EL (cell line): ENCODE measurements at regions not wholly inside any gene's neighbourhood (a gene's known extent, or its start where the extent isn't known, plus 50 kb on each side); places are given as distances from the start of the nearest gene placed in this dataset.

ENCODE experiments used
- DNase-seq: peaks from one replicate; pipeline ENCODE4 v3.0.0-alpha.2; 2016

- DNase-seq = peak; percentile 72
Observed at GRCh38 chr1:60573726-60574409, 500.3 kb upstream of the C1orf87 start.

- no peak for DNase-seq
Observed at GRCh38 chr1:60573121-60573520, 499.6 kb upstream of the C1orf87 start.

- DNase-seq = no peak
Observed at GRCh38 chr1:60572378-60572777, 498.8 kb upstream of the C1orf87 start.

- DNase-seq = peak; percentile 15
Observed at GRCh38 chr1:60571811-60572210, 498.2 kb upstream of the C1orf87 start.

GRCh38 chr1:60569189-60569588 is 495.6 kb upstream of the C1orf87 start:
- DNase-seq = no peak

GRCh38 chr1:60567256-60567655 is 493.7 kb upstream of the C1orf87 start:
- no peak for DNase-seq

- no peak for DNase-seq
Observed at GRCh38 chr1:60564916-60565750, 491.6 kb upstream of the C1orf87 start.

GRCh38 chr1:60563777-60564535 is 490.4 kb upstream of the C1orf87 start:
- DNase-seq = no peak

GRCh38 chr1:60562740-60563139 is 489.2 kb upstream of the C1orf87 start:
- no peak for DNase-seq

- DNase-seq = no peak
Observed at GRCh38 chr1:60560701-60561100, 487.1 kb upstream of the C1orf87 start.

GRCh38 chr1:60558236-60558635 is 484.7 kb upstream of the C1orf87 start:
- no peak for DNase-seq

GRCh38 chr1:60553730-60554129 is 480.2 kb upstream of the C1orf87 start:
- no peak for DNase-seq

GRCh38 chr1:60547821-60548220 is 474.3 kb upstream of the C1orf87 start:
- DNase-seq = no peak

GRCh38 chr1:60541831-60542532 is 468.4 kb upstream of the C1orf87 start:
- DNase-seq = no peak

- DNase-seq = no peak
Observed at GRCh38 chr1:60540141-60540540, 466.6 kb upstream of the C1orf87 start.

GRCh38 chr1:60535713-60536112 is 462.1 kb upstream of the C1orf87 start:
- DNase-seq = no peak

- no peak for DNase-seq
Observed at GRCh38 chr1:60527567-60527966, 454.0 kb upstream of the C1orf87 start.

GRCh38 chr1:60516996-60517395 is 443.4 kb upstream of the C1orf87 start:
- no peak for DNase-seq

GRCh38 chr1:60510162-60510561 is 436.6 kb upstream of the C1orf87 start:
- DNase-seq = peak; percentile 3

GRCh38 chr1:60504206-60504840 is 430.8 kb upstream of the C1orf87 start:
- DNase-seq = no peak

GRCh38 chr1:60503266-60503925 is 429.8 kb upstream of the C1orf87 start:
- no peak for DNase-seq

GRCh38 chr1:60502506-60502905 is 428.9 kb upstream of the C1orf87 start:
- no peak for DNase-seq
